ENCODE measurements at regions not wholly inside any gene's neighbourhood (a gene's known extent, or its start where the extent isn't known, plus 50 kb on each side); places are given as distances from the start of the nearest gene placed in this dataset.

DNA sequence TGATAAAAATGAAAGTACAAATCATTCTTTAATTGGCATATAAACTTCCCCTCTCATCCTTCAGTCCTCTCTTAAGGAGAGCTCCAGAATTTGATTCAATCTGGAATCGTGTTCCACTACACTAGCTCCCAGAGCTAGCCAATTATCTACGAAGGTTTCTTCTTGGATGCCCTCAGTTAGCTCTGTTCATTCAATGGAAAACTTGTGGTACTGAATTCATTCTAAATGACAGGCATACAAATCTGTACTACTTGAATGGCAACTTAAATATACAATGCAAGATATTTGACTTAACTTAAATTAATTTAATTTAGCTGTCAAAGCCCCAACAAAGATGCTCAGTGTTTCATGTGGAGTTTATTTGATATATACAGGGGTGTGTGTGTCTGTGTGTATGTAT is 1474.2 kb upstream of the CELF4 start:
- TF ChIP-seq, protein P1, sequence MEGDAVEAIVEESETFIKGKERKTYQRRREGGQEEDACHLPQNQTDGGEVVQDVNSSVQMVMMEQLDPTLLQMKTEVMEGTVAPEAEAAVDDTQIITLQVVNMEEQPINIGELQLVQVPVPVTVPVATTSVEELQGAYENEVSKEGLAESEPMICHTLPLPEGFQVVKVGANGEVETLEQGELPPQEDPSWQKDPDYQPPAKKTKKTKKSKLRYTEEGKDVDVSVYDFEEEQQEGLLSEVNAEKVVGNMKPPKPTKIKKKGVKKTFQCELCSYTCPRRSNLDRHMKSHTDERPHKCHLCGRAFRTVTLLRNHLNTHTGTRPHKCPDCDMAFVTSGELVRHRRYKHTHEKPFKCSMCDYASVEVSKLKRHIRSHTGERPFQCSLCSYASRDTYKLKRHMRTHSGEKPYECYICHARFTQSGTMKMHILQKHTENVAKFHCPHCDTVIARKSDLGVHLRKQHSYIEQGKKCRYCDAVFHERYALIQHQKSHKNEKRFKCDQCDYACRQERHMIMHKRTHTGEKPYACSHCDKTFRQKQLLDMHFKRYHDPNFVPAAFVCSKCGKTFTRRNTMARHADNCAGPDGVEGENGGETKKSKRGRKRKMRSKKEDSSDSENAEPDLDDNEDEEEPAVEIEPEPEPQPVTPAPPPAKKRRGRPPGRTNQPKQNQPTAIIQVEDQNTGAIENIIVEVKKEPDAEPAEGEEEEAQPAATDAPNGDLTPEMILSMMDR (IDR thresholded peaks at IDR 0.05), result no peak
- TF ChIP-seq POLR2A (IDR thresholded peaks at IDR 0.05), result no peak

All from testis (tissue), 2 donors.